ENCODE measurements at regions not wholly inside any gene's neighbourhood (a gene's known extent, or its start where the extent isn't known, plus 50 kb on each side); places are given as distances from the start of the nearest gene placed in this dataset.
"Not testable (repeated sequence)": the region's sequence is repeated elsewhere in the genome, so short reads cannot be mapped to it uniquely, and the experiment has no call there.

GRCh38 chr17:65305778-65306177 is 168.6 kb downstream of the RGS9 start:
- H3K4me1 ChIP-seq (ENCODE audit: control insufficient read depth in 5 of 5, insufficient read depth in 5 of 5, low read length in 5 of 5) = no peaks in the 10 kb centered on the region
- no peaks in the 10 kb centered on the region for H3K36me3 ChIP-seq (ENCODE audit: control insufficient read depth in 5 of 5, insufficient read depth in 5 of 5, low read length in 5 of 5)
- peaks cover 0 to 5% (median 4%) of the 10 kb centered on the region in 5 donors for H3K9me3 ChIP-seq (ENCODE audit: control insufficient read depth in 5 of 5, low read length in 5 of 5)
- H3K27ac ChIP-seq (ENCODE audit: low read depth, low read length) = no peak overlapping the region
- H3K27me3 ChIP-seq (ENCODE audit: control insufficient read depth in 5 of 5, insufficient read depth in 4 of 5, low read length in 5 of 5) = peaks cover 0 to 11% (median 3%) of the 10 kb centered on the region in 5 donors
- H3K4me3 ChIP-seq (ENCODE audit: low read depth in 1 of 5, low read length in 5 of 5) = no peak overlapping the region
- H3K9ac ChIP-seq (ENCODE audit: low read length in 5 of 5) = no peak overlapping the region

- Histone ChIP-seq H3K9me3 (ENCODE audit: control insufficient read depth in 5 of 5, low read length in 5 of 5) (peaks cover 0 to 5% (median 4%) of the 10 kb centered on the region in 5 donors), H3K4me3 (ENCODE audit: low read depth in 1 of 5, low read length in 5 of 5) (no peak overlapping the region), H3K36me3 (ENCODE audit: control insufficient read depth in 5 of 5, insufficient read depth in 5 of 5, low read length in 5 of 5) (no peaks in the 10 kb centered on the region), H3K27me3 (ENCODE audit: control insufficient read depth in 5 of 5, insufficient read depth in 4 of 5, low read length in 5 of 5) (peaks cover 0 to 11% (median 3%) of the 10 kb centered on the region in 5 donors), H3K9ac (ENCODE audit: low read length in 5 of 5) (no peak overlapping the region), H3K27ac (ENCODE audit: low read depth, low read length) (no peak overlapping the region), H3K4me1 (ENCODE audit: control insufficient read depth in 5 of 5, insufficient read depth in 5 of 5, low read length in 5 of 5) (no peaks in the 10 kb centered on the region)
Measured at GRCh38 chr17:65305116-65305515, 167.9 kb downstream of the RGS9 start.

GRCh38 chr17:65301882-65302281 is 164.7 kb downstream of the RGS9 start:
- H3K36me3 ChIP-seq (ENCODE audit: control insufficient read depth in 5 of 5, insufficient read depth in 5 of 5, low read length in 5 of 5); H3K9me3 ChIP-seq (ENCODE audit: control insufficient read depth in 5 of 5, low read length in 5 of 5); H3K4me3 ChIP-seq (ENCODE audit: low read depth in 1 of 5, low read length in 5 of 5); H3K4me1 ChIP-seq (ENCODE audit: control insufficient read depth in 5 of 5, insufficient read depth in 5 of 5, low read length in 5 of 5); H3K9ac ChIP-seq (ENCODE audit: low read length in 5 of 5); H3K27ac ChIP-seq (ENCODE audit: low read depth, low read length): not testable (repeated sequence)
- peaks cover 0 to 11% (median 3%) of the 10 kb centered on the region in 5 donors for H3K27me3 ChIP-seq (ENCODE audit: control insufficient read depth in 5 of 5, insufficient read depth in 4 of 5, low read length in 5 of 5)

GRCh38 chr17:65301184-65301583 is 164.0 kb downstream of the RGS9 start:
- H3K9me3 ChIP-seq (ENCODE audit: control insufficient read depth in 5 of 5, low read length in 5 of 5) = peaks cover 0 to 5% (median 4%) of the 10 kb centered on the region in 5 donors
- no peaks in the 10 kb centered on the region for H3K36me3 ChIP-seq (ENCODE audit: control insufficient read depth in 5 of 5, insufficient read depth in 5 of 5, low read length in 5 of 5)
- H3K4me1 ChIP-seq (ENCODE audit: control insufficient read depth in 5 of 5, insufficient read depth in 5 of 5, low read length in 5 of 5) = no peaks in the 10 kb centered on the region
- H3K27ac ChIP-seq (ENCODE audit: low read depth, low read length) = no peak overlapping the region
- no peak overlapping the region for H3K9ac ChIP-seq (ENCODE audit: low read length in 5 of 5)
- H3K4me3 ChIP-seq (ENCODE audit: low read depth in 1 of 5, low read length in 5 of 5) = no peak overlapping the region
- H3K27me3 ChIP-seq (ENCODE audit: control insufficient read depth in 5 of 5, insufficient read depth in 4 of 5, low read length in 5 of 5) = peaks cover 0 to 11% (median 3%) of the 10 kb centered on the region in 5 donors

GRCh38 chr17:65297916-65298315 is 160.7 kb downstream of the RGS9 start:
- Histone ChIP-seq H3K27me3 (ENCODE audit: control insufficient read depth in 5 of 5, insufficient read depth in 4 of 5, low read length in 5 of 5) (no peaks in the 10 kb centered on the region), H3K4me3 (ENCODE audit: low read depth in 1 of 5, low read length in 5 of 5) (no peak overlapping the region), H3K27ac (ENCODE audit: low read depth, low read length) (no peak overlapping the region), H3K4me1 (ENCODE audit: control insufficient read depth in 5 of 5, insufficient read depth in 5 of 5, low read length in 5 of 5) (peaks cover 0 to 6% (median 4%) of the 10 kb centered on the region in 5 donors), H3K9me3 (ENCODE audit: control insufficient read depth in 5 of 5, low read length in 5 of 5) (no peaks in the 10 kb centered on the region), H3K36me3 (ENCODE audit: control insufficient read depth in 5 of 5, insufficient read depth in 5 of 5, low read length in 5 of 5) (no peaks in the 10 kb centered on the region), H3K9ac (ENCODE audit: low read length in 5 of 5) (no peak overlapping the region)

- Histone ChIP-seq H3K27me3 (ENCODE audit: control insufficient read depth in 5 of 5, insufficient read depth in 4 of 5, low read length in 5 of 5) (no peaks in the 10 kb centered on the region), H3K36me3 (ENCODE audit: control insufficient read depth in 5 of 5, insufficient read depth in 5 of 5, low read length in 5 of 5) (no peaks in the 10 kb centered on the region), H3K4me1 (ENCODE audit: control insufficient read depth in 5 of 5, insufficient read depth in 5 of 5, low read length in 5 of 5) (peaks cover 0 to 6% (median 4%) of the 10 kb centered on the region in 5 donors), H3K9me3 (ENCODE audit: control insufficient read depth in 5 of 5, low read length in 5 of 5) (no peaks in the 10 kb centered on the region), H3K4me3 (ENCODE audit: low read depth in 1 of 5, low read length in 5 of 5) (no peak overlapping the region), H3K27ac (ENCODE audit: low read depth, low read length) (no peak overlapping the region), H3K9ac (ENCODE audit: low read length in 5 of 5) (no peak overlapping the region)
Measured at GRCh38 chr17:65297384-65297783, 160.2 kb downstream of the RGS9 start.

- no peak overlapping the region for H3K4me3 ChIP-seq (ENCODE audit: low read depth in 1 of 5, low read length in 5 of 5)
- no peak overlapping the region for H3K9ac ChIP-seq (ENCODE audit: low read length in 5 of 5)
- no peak overlapping the region for H3K27ac ChIP-seq (ENCODE audit: low read depth, low read length)
Measured at GRCh38 chr17:65294181-65294719, 157.1 kb downstream of the RGS9 start.

GRCh38 chr17:65293584-65294180 is 156.5 kb downstream of the RGS9 start:
- no peak overlapping the region for H3K4me3 ChIP-seq (ENCODE audit: low read depth in 1 of 5, low read length in 5 of 5)
- no peak overlapping the region for H3K27ac ChIP-seq (ENCODE audit: low read depth, low read length)
- no peak overlapping the region for H3K9ac ChIP-seq (ENCODE audit: low read length in 5 of 5)
- peaks cover 0 to 6% (median 4%) of the 10 kb centered on the region in 5 donors for H3K4me1 ChIP-seq (ENCODE audit: control insufficient read depth in 5 of 5, insufficient read depth in 5 of 5, low read length in 5 of 5)
- no peaks in the 10 kb centered on the region for H3K27me3 ChIP-seq (ENCODE audit: control insufficient read depth in 5 of 5, insufficient read depth in 4 of 5, low read length in 5 of 5)
- no peaks in the 10 kb centered on the region for H3K36me3 ChIP-seq (ENCODE audit: control insufficient read depth in 5 of 5, insufficient read depth in 5 of 5, low read length in 5 of 5)
- no peaks in the 10 kb centered on the region for H3K9me3 ChIP-seq (ENCODE audit: control insufficient read depth in 5 of 5, low read length in 5 of 5)

More at GRCh38 chr17:65294181-65294719, 157.1 kb downstream of the RGS9 start:
- Histone ChIP-seq H3K36me3 (ENCODE audit: control insufficient read depth in 5 of 5, insufficient read depth in 5 of 5, low read length in 5 of 5) (no peaks in the 10 kb centered on the region), H3K4me1 (ENCODE audit: control insufficient read depth in 5 of 5, insufficient read depth in 5 of 5, low read length in 5 of 5) (peaks cover 0 to 6% (median 4%) of the 10 kb centered on the region in 5 donors), H3K9me3 (ENCODE audit: control insufficient read depth in 5 of 5, low read length in 5 of 5) (no peaks in the 10 kb centered on the region), H3K27me3 (ENCODE audit: control insufficient read depth in 5 of 5, insufficient read depth in 4 of 5, low read length in 5 of 5) (no peaks in the 10 kb centered on the region)

GRCh38 chr17:65292430-65292829 is 155.3 kb downstream of the RGS9 start:
- Histone ChIP-seq H3K27me3 (ENCODE audit: control insufficient read depth in 5 of 5, insufficient read depth in 4 of 5, low read length in 5 of 5) (no peaks in the 10 kb centered on the region), H3K4me3 (ENCODE audit: low read depth in 1 of 5, low read length in 5 of 5) (no peak overlapping the region), H3K4me1 (ENCODE audit: control insufficient read depth in 5 of 5, insufficient read depth in 5 of 5, low read length in 5 of 5) (peaks cover 0 to 6% (median 4%) of the 10 kb centered on the region in 5 donors), H3K27ac (ENCODE audit: low read depth, low read length) (no peak overlapping the region), H3K9me3 (ENCODE audit: control insufficient read depth in 5 of 5, low read length in 5 of 5) (peaks cover 0 to 3% (median 0%) of the 10 kb centered on the region in 5 donors), H3K36me3 (ENCODE audit: control insufficient read depth in 5 of 5, insufficient read depth in 5 of 5, low read length in 5 of 5) (no peaks in the 10 kb centered on the region), H3K9ac (ENCODE audit: low read length in 5 of 5) (no peak overlapping the region)

GRCh38 chr17:65291301-65291700 is 154.1 kb downstream of the RGS9 start:
- not testable (repeated sequence) for H3K9me3 ChIP-seq (ENCODE audit: control insufficient read depth in 5 of 5, low read length in 5 of 5); H3K27me3 ChIP-seq (ENCODE audit: control insufficient read depth in 5 of 5, insufficient read depth in 4 of 5, low read length in 5 of 5); H3K9ac ChIP-seq (ENCODE audit: low read length in 5 of 5); H3K4me3 ChIP-seq (ENCODE audit: low read depth in 1 of 5, low read length in 5 of 5); H3K4me1 ChIP-seq (ENCODE audit: control insufficient read depth in 5 of 5, insufficient read depth in 5 of 5, low read length in 5 of 5); H3K36me3 ChIP-seq (ENCODE audit: control insufficient read depth in 5 of 5, insufficient read depth in 5 of 5, low read length in 5 of 5); H3K27ac ChIP-seq (ENCODE audit: low read depth, low read length)
